ENCODE measurements at regions not wholly inside any gene's neighbourhood (a gene's known extent, or its start where the extent isn't known, plus 50 kb on each side); places are given as distances from the start of the nearest gene placed in this dataset.

GRCh38 chr7:3149231-3149995 is 105.7 kb upstream of the CARD11 start:
- Histone ChIP-seq H3K79me2 (ENCODE audit: control insufficient read depth, insufficient read depth, low read length) (no peaks in the 10 kb centered on the region), H3K27ac (ENCODE audit: insufficient read depth, low read length) (no peak overlapping the region), H2AFZ (ENCODE audit: low read length) (no peak overlapping the region), H3K9ac (ENCODE audit: insufficient read depth, low read length) (no peak overlapping the region), H3K9me3 (ENCODE audit: control insufficient read depth, insufficient read depth, low read depth, low read length) (no peaks in the 10 kb centered on the region), H3K4me3 (replicated peaks in 1 of 4; ENCODE audit: control extremely low read depth in 1 of 4, insufficient read depth in 1 of 4, low read depth in 3 of 4, low read length in 4 of 4) (no peak overlapping the region), H4K20me1 (ENCODE audit: control insufficient read depth, extremely low read depth, insufficient read depth, low read length) (no peaks in the 10 kb centered on the region), H3K27me3 (ENCODE audit: control insufficient read depth, insufficient read depth, low read length) (no peaks in the 10 kb centered on the region), H3K36me3 (ENCODE audit: control insufficient read depth, insufficient read depth, low read length) (no peaks in the 10 kb centered on the region), H3K4me1 (ENCODE audit: control insufficient read depth, extremely low read depth, insufficient read depth, low read length) (no peaks in the 10 kb centered on the region), H3K4me2 (ENCODE audit: extremely low read depth, insufficient read depth, low read length) (no peak overlapping the region)
- DNase-seq (ENCODE audit: low read depth in 2 of 2), result no peak
- no peak for TF ChIP-seq EZH2 (IDR thresholded peaks at IDR 0.05; ENCODE audit: low read length, missing control alignments)
- TF ChIP-seq, protein P1, sequence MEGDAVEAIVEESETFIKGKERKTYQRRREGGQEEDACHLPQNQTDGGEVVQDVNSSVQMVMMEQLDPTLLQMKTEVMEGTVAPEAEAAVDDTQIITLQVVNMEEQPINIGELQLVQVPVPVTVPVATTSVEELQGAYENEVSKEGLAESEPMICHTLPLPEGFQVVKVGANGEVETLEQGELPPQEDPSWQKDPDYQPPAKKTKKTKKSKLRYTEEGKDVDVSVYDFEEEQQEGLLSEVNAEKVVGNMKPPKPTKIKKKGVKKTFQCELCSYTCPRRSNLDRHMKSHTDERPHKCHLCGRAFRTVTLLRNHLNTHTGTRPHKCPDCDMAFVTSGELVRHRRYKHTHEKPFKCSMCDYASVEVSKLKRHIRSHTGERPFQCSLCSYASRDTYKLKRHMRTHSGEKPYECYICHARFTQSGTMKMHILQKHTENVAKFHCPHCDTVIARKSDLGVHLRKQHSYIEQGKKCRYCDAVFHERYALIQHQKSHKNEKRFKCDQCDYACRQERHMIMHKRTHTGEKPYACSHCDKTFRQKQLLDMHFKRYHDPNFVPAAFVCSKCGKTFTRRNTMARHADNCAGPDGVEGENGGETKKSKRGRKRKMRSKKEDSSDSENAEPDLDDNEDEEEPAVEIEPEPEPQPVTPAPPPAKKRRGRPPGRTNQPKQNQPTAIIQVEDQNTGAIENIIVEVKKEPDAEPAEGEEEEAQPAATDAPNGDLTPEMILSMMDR (conservative IDR thresholded peaks at IDR 0.05 in 1 of 2, IDR thresholded peaks at IDR 0.05 in 1 of 2; ENCODE audit: low read depth in 1 of 2, low read length in 2 of 2), result no peak

DNA sequence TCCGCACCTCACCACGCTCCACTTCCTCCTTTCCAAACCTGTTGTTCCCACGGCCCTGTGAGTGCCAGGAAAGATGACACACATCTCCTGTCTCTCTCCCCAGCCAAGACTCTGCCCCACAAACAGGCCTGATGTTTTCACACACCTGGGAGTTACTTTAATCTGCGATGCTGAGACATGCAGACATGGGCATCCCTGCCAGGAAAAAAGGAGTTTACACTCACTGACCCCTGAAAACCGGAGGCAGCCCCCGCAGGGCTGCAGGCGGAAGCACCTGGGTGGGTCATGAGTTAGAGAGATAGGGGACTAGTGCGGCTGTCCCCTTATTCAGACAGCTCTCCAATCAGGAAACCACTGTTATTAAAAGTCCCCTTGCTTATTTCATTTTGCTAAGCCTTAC is 106.4 kb upstream of the CARD11 start:
- Histone ChIP-seq H3K27me3 (ENCODE audit: control insufficient read depth, insufficient read depth, low read length) (no peaks in the 10 kb centered on the region), H3K27ac (ENCODE audit: insufficient read depth, low read length) (no peak overlapping the region), H3K79me2 (ENCODE audit: control insufficient read depth, insufficient read depth, low read length) (no peaks in the 10 kb centered on the region)

GRCh38 chr7:3151784-3152183 is 108.1 kb upstream of the CARD11 start:
- Histone ChIP-seq H3K4me2 (ENCODE audit: extremely low read depth, insufficient read depth, low read length) (no peak overlapping the region), H3K27ac (ENCODE audit: insufficient read depth, low read length) (no peak overlapping the region), H3K36me3 (ENCODE audit: control insufficient read depth, insufficient read depth, low read length) (no peaks in the 10 kb centered on the region), H3K79me2 (ENCODE audit: control insufficient read depth, insufficient read depth, low read length) (no peaks in the 10 kb centered on the region), H3K4me1 (ENCODE audit: control insufficient read depth, extremely low read depth, insufficient read depth, low read length) (no peaks in the 10 kb centered on the region), H4K20me1 (ENCODE audit: control insufficient read depth, extremely low read depth, insufficient read depth, low read length) (no peaks in the 10 kb centered on the region), H3K9ac (ENCODE audit: insufficient read depth, low read length) (no peak overlapping the region), H3K27me3 (ENCODE audit: control insufficient read depth, insufficient read depth, low read length) (no peaks in the 10 kb centered on the region), H2AFZ (ENCODE audit: low read length) (no peak overlapping the region), H3K4me3 (replicated peaks in 1 of 4; ENCODE audit: control extremely low read depth in 1 of 4, insufficient read depth in 1 of 4, low read depth in 3 of 4, low read length in 4 of 4) (no peak overlapping the region), H3K9me3 (ENCODE audit: control insufficient read depth, insufficient read depth, low read depth, low read length) (no peaks in the 10 kb centered on the region)
- TF ChIP-seq EZH2 (IDR thresholded peaks at IDR 0.05; ENCODE audit: low read length, missing control alignments), result no peak
- TF ChIP-seq, protein P1 (conservative IDR thresholded peaks at IDR 0.05 in 1 of 2, IDR thresholded peaks at IDR 0.05 in 1 of 2; ENCODE audit: low read depth in 1 of 2, low read length in 2 of 2), result no peak
- DNase-seq (ENCODE audit: low read depth in 2 of 2), result no peak

More for the DNA sequence above, 106.4 kb upstream of the CARD11 start:
- no peak overlapping the region for H2AFZ ChIP-seq (ENCODE audit: low read length)
- H3K4me1 ChIP-seq (ENCODE audit: control insufficient read depth, extremely low read depth, insufficient read depth, low read length), result no peaks in the 10 kb centered on the region
- no peaks in the 10 kb centered on the region for H4K20me1 ChIP-seq (ENCODE audit: control insufficient read depth, extremely low read depth, insufficient read depth, low read length)
- no peak for TF ChIP-seq EZH2 (IDR thresholded peaks at IDR 0.05; ENCODE audit: low read length, missing control alignments)
- TF ChIP-seq, protein P1 (conservative IDR thresholded peaks at IDR 0.05 in 1 of 2, IDR thresholded peaks at IDR 0.05 in 1 of 2; ENCODE audit: low read depth in 1 of 2, low read length in 2 of 2), result no peak
- DNase-seq (ENCODE audit: low read depth in 2 of 2), result no peak
- no peaks in the 10 kb centered on the region for H3K9me3 ChIP-seq (ENCODE audit: control insufficient read depth, insufficient read depth, low read depth, low read length)
- no peak overlapping the region for H3K4me3 ChIP-seq (replicated peaks in 1 of 4; ENCODE audit: control extremely low read depth in 1 of 4, insufficient read depth in 1 of 4, low read depth in 3 of 4, low read length in 4 of 4)
- H3K4me2 ChIP-seq (ENCODE audit: extremely low read depth, insufficient read depth, low read length), result no peak overlapping the region
- no peaks in the 10 kb centered on the region for H3K36me3 ChIP-seq (ENCODE audit: control insufficient read depth, insufficient read depth, low read length)
- no peak overlapping the region for H3K9ac ChIP-seq (ENCODE audit: insufficient read depth, low read length)

All from fibroblast of lung (primary cell).